ENCODE measurements at regions not wholly inside any gene's neighbourhood (a gene's known extent, or its start where the extent isn't known, plus 50 kb on each side); places are given as distances from the start of the nearest gene placed in this dataset.

DNA sequence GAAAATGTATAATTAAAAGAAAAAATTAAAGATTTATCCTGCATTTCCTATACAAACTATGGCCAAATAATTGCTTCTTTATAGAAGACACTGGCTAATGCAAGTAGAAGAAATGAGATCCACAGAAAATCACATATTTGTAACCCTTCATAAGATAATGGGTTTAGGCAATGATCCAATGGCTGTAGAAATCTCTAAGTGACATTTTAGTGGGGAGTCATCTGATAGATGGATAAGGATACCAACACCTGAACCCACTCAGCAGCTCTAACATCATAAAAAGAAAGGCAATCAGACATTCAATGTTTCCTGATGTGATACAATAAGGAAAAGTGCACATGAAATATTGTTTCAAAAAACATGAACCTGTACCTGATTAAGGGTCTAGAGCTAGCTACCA lies 297.5 kb downstream of the CXCL12 start:
- H3K4me3 ChIP-seq (ENCODE audit: low read length) = no peak overlapping the region
- DNase-seq (ENCODE audit: low read depth, low spot score) = no peak

DNA sequence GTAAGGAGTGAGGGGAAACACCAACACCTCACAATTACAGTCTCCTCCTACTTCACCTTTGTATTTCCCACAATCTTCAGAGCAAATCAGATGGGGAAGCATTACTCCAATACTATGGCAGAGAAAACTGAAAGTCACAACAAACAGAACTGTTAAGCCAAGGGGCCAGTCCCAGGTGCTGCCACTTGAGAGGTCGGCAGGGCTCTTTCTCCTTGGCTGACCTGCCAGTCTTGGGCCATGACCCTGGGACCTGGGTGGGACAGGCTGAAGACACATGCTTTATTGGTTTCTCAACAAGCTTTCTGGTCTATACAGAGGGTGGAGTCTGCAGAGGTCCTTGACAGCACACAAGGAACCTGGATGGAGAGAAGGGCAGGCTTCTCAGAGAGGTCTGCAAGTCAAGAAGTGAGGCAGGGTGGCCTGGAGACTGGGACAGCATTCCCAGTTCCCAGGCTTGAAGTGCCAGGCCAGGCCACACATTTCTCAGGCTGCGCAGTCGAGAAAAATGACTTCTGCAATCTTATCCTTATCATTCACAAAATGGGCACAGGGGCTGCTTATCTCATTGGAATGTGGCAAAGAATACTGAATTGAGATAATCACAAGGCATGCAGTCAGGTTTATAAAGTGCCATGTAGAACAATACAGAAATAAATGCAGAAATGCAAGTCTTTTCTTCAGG lies 301.0 kb downstream of the CXCL12 start:
- no peak for DNase-seq (ENCODE audit: low read depth, low spot score)
- no peak overlapping the region for H3K4me3 ChIP-seq (ENCODE audit: low read length)

DNA sequence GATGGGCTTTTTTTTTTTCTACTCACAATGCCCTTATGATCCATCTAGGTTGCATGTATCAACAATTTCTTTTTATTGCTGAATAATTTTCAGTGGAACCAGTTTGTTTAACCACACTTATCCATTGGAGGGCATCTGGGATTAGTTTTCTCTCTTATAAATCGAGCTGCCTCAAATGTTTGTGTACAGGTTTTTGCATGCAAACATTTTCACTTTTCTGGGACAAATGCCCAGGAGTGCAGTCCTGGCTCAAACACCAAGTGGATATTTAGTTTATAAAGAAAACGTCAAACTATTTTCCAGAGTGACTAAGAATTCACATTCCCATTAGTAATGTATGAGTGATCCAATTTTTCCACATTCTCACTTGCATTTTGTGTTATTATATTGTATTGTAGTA lies 313.4 kb downstream of the CXCL12 start:
- no peak for DNase-seq (ENCODE audit: low read depth, low spot score)
- H3K4me3 ChIP-seq (ENCODE audit: low read length) = no peak overlapping the region

DNA sequence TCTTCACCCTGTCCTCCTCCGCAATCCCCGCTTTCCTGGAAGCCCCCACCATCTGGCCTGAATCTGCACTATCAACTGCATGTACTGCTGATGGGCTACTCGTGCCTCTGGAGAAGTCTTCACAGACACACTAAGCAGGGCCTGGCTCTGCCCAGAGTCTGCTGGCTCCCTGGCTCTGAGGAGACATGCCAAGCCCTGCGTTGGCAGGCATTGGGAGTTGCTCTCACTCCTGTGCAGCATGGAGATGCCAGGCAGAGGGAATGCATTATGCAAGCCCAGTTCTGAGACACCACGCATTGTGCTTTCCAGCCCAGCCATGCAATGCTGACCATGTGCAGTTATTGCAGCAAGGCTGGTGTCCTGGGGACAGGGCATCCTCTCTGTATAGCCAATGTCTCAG lies 314.6 kb downstream of the CXCL12 start:
- H3K4me3 ChIP-seq (ENCODE audit: low read length) = no peak overlapping the region
- DNase-seq (ENCODE audit: low read depth, low spot score) = no peak

DNA sequence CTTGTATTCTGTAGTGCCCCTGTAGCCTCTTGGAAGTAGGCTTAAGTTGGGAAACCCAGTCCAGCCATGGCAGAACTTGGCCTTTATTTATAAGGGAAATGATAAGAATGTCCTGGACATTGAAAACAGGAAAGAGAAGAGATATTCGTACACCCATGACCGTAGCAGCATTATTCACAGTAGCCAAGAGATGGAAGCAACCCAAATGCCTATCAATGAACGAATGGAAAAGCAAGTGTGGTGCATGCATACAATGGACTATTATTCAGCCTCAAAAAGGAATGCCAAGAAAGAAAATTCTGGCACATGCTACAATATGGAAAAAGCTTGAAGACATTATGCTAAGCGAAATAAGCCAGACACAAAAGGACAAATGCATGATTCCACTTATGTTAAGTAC lies 315.3 kb downstream of the CXCL12 start:
- H3K4me3 ChIP-seq (ENCODE audit: low read length) = no peak overlapping the region
- no peak for DNase-seq (ENCODE audit: low read depth, low spot score)

DNA sequence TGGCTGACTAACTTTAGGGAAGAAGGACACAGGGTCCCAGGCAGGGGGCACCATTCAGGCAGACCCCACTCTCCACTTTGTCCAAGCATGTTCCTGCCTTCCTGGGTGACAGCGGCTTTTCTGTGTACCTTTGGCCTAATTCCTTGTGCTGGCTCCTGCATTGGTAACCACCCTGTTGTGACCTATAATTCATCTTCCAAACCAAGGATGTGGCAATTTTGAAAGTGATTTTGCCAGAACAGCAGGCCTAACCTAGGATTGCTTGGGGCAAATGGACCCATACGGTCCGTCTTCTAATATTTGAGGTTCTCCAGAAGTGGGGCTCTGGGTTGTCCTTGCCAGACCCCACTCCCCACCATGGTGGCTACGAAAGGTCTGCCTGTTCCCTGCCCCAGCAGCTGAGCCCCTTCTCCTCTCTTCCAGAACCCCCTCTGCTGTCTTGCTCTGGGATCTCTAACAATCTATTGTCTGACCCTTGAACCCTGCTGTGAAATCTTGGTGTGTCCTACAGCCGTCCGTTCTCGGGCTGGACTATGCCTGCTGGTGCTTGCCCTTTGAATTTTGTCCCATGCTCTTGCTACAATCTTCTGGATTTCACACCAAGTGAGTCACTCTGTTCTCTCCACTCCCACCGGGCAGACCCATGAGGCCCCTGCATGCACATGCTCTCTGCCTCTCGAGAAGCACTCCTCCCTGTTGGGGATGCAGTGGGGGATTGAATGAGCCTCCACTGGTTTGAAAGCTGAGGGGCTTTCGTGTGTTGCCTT lies 316.0 kb downstream of the CXCL12 start:
- no peak for DNase-seq (ENCODE audit: low read depth, low spot score)
- no peak overlapping the region for H3K4me3 ChIP-seq (ENCODE audit: low read length)

DNA sequence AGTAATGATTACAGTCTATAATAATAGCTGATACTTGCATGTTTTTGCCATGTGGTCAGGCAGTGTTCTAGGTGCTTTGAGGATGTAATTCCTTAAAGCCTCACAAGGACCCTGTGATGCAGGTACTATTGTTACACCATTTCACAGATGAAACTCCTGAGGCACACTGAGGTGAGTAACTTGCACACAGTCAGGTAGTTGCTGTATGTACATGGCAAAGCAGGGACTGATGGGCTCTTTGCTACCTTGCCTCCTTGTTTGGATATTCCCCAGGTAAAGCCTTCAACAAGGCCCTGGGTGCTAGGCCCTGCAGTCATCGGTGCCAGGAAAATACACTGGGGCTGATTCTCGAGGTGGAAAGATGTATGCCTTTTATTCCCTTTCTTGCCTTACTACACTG lies 317.5 kb downstream of the CXCL12 start:
- no peak for DNase-seq (ENCODE audit: low read depth, low spot score)
- H3K4me3 ChIP-seq (ENCODE audit: low read length) = no peak overlapping the region

DNA sequence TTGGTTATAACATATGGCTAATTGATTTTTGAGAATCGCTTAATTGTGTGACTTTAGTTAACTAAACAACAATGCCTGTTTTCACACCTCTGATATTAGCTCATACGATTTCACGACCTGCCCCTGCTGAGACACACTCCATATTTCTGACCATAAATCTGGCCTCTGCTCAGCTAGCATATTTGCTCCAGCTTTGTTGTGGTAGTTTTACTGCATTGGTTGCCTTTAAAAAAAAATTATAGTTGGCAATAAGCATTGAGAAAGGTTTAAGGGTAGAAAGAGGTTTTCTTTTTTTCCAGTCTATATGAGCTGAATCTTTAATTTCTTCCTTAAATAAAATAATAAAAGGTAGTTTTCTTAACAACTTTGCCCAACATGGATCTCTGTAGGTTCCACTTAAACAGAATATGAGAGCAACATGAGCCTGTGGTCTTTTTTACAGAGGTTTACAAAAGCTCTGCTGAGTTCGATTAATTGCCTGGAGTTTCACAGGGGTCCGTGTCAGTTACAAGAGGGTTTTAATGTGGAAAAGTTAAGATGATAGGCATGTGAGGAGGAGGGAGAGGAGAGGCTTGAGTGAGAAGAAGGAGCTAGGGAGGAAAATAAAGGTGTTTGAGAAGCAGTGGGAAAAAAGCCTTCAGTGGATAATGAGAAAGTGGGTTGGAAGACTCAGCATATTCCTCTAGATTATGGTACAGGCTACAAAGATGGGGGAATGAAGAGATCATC lies 318.2 kb downstream of the CXCL12 start:
- H3K4me3 ChIP-seq (ENCODE audit: low read length) = no peak overlapping the region
- DNase-seq (ENCODE audit: low read depth, low spot score) = no peak

DNA sequence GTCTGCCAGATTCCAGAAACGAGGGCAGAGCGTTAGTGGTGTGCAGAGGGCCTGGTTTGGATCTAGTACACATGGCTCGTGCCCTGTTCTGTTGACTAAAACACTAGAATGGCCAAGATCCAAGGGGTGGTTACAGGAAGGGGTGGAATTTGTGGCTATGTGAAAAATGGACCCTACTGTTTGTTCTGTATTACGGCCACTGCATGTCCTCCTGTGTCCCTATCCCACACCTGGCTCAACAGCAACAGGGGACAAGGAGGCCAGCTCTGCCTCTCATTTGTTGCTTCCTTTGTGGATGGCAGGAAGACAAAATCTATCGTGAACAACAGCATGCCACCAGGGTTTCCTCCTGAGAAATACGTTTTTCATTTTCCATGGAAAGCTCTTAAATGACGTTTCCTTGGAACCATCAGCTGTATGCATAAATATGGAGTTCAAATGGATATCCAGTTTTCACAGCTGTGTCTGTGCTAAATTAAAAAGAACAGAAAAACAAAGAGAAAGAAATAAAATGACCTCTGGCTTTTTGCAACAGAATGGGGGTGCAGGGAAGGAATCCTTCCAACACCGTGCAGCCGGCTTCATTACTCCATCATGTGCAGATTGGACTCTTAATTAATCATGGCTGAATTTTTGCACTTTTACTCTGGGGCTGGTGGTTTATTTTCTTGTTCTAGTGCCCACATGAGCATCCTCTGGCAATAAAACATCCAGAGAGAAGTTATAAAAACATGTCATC lies 318.9 kb downstream of the CXCL12 start:
- DNase-seq (ENCODE audit: low read depth, low spot score) = no peak
- no peak overlapping the region for H3K4me3 ChIP-seq (ENCODE audit: low read length)

DNA sequence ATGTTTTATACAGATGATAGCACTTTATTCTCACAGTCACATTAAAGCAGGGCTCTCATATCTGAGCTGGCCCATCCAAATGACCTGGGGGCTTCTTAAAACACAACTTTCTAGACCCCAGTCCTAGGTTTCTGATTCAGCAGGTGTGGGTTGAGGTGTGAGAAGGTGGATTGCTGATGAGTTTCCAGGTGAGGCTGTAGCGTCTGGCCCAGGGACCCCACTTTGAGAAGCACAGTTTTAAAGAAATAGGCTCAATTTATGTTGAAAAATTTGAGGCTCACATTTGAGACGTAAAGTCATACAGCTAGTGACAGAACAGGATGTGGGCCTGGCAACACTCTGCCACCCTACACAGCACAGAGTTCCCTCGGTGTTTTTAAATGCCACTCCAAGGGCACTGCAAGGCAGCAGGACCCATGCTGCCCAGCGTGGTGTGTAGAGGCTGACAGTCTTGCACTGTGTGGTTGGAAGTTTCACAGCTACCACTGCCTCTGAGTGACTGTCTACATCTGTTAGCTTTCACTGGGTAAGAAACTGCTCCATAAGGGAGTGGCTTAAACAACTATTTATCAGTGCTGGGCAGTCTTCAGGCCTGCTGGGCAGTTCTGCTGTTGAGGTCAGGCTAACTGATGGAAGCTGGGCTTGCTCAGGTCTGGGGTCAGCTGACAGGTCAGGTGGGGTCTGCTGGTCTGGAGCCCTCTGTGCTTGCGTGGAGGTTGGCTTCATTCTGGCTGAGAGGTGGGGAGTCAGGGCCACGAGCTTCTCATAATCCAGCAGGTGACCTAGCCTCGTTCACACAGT lies 319.7 kb downstream of the CXCL12 start:
- no peak for DNase-seq (ENCODE audit: low read depth, low spot score)
- H3K4me3 ChIP-seq (ENCODE audit: low read length) = no peak overlapping the region

DNA sequence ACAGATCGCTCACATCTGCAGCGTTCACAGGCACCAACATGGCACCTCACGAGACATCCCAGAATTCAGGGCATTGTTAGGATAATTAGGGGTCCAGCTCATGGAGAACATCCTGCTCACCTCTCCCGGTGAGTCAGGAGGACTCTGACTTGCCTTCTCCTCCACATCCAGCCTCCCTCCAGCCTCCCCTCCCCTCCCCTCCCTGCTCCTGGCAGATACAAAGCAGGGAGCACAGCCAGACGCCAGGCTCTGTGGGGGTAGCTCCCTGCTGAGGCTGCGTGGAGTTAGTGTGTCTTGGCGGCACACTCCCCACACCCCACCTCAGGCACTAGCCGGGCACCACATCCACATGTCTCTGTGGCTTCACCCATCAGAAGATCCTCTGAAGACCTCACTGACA lies 320.6 kb downstream of the CXCL12 start:
- DNase-seq (ENCODE audit: low read depth, low spot score) = no peak
- H3K4me3 ChIP-seq (ENCODE audit: low read length) = no peak overlapping the region

DNA sequence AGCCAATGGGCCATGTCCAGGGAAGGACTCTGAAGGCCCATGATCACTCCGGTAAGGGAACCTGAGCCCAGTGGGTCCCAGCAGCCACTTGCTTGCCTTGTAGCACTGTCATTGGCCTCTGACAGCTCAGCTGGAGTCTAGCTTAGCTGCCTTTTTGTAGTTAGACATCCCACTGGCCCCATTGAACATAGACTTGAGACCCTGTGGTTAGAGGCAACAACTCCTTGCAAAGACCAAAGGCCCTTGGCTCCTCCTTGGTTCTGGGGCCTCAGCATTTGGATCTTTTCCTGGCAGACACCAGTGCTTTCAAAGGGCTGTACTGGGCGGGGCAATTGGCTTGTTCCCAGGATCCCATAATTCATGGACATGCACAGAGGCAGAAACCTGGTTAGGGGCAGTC lies 321.2 kb downstream of the CXCL12 start:
- H3K4me3 ChIP-seq (ENCODE audit: low read length) = no peak overlapping the region
- DNase-seq (ENCODE audit: low read depth, low spot score) = no peak

DNA sequence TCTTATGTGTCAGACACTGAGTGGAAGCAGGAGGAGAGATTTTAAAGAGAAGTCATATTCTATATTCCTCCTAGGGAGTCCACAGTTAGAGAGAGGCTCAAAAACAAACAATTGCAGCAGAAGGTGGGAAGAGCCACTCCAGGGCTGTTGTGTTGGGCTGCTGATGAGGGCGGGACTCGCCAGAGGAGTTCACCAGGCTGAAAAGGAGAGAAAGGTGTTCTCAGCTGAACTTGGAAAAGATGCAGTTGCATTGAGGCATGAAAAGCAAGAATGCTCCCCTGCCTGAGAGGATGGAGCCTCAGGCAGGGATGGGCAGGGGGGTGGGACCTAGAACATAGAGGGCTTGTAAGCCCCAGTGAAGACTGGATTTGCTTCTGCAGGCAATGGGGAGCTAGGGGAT lies 324.2 kb downstream of the CXCL12 start:
- no peak overlapping the region for H3K4me3 ChIP-seq (ENCODE audit: low read length)
- no peak for DNase-seq (ENCODE audit: low read depth, low spot score)

DNA sequence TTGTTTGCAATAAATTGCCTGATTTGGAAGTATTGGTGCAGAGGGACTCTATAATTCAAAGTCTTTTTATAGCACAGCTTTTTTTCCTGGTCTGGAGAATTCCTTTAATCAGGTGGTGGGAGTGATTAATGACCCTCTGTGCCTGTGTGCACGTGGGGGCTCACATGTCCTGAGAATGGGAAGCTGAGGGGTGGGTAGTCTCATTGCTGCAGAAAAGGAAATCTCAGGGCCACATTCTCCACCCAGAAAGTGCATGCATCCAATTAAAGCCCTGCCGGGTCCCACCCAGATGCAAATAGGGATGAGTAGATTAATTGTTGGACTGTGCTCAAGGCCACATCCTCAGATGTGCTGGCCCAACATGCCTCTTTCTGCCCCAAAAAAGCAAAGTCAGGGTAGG lies 324.7 kb downstream of the CXCL12 start:
- H3K4me3 ChIP-seq (ENCODE audit: low read length) = no peak overlapping the region
- DNase-seq (ENCODE audit: low read depth, low spot score) = no peak

DNA sequence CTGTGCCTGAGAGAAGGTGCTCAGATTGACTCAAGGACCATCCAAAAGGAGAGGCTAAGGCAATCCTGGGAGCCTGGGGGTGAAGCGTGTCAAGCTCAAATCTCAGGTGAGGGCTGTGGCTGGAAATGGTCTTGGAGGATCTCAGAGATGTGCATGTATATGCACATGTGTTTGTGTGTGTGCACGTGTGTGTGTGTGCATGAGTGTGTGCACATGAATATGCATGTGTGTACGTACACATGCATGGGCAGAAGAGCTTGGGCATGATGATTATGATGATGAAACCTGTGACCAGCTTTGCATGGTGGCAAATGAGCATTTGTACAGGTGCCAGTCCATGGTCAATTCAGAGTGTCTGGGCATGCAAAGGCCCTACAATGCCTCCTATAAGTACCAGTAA lies 326.6 kb downstream of the CXCL12 start:
- no peak for DNase-seq (ENCODE audit: low read depth, low spot score)
- no peak overlapping the region for H3K4me3 ChIP-seq (ENCODE audit: low read length)

DNA sequence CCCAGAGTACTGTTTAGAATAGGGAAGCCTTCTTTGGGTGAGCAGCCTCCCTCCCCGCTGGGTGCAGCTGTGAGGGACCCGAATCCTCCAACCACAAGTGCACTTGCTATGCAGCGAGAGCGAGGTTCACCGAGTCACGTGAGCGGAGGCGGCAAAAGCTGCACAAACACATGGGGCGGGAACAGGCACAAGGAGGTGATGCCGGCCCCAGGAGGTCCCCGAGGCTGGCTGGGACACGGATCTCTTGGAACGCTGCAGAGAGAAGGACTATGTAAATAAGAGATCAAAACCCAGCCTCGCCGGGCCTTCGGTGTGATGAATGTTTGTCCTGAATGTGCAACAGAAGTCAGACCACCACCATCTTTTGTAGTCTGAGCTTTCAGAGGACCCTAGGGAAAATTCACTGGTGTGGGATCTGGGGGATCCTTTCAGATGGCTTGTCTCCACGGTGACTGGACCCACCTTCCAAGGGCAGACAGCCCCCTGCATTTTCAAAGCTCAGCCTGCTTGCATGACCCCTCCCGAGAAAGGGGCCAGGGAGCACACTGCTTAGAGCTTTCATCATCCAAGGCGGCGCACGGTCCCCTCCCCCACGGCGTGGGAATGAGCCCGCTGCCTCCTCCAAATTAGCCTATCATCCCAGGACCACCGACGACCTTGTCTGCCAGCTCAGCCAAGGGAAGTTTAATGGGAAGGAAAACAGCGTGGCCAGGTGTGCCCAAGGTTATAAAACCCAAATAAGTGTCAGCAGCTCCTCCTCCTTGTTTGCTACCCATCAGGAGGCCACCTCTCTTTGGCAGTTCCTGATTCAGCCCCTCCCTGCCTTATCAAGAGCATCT lies 327.7 kb downstream of the CXCL12 start:
- no peak for DNase-seq (ENCODE audit: low read depth, low spot score)
- H3K4me3 ChIP-seq (ENCODE audit: low read length) = no peak overlapping the region

DNA sequence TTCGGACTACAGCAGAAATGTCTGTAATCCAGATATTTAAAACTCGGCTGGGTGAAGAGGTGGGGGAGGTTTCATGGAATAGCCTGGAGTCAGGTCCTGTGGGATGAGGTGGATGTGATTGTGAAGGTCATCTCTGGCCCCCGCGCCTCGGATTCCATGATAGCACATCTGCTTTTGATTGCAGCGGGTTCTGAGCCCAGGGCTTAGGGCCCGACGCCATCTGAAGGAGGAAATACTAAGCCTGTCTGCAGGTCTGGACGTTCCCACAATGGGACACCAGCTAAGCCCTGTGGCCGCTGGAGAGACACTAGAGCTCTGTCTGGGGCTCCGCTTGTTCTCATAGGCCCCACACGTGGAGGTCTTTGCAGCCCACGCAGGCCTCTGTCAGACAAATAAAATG lies 328.7 kb downstream of the CXCL12 start:
- H3K4me3 ChIP-seq (ENCODE audit: low read length) = no peak overlapping the region
- DNase-seq (ENCODE audit: low read depth, low spot score) = no peak

DNA sequence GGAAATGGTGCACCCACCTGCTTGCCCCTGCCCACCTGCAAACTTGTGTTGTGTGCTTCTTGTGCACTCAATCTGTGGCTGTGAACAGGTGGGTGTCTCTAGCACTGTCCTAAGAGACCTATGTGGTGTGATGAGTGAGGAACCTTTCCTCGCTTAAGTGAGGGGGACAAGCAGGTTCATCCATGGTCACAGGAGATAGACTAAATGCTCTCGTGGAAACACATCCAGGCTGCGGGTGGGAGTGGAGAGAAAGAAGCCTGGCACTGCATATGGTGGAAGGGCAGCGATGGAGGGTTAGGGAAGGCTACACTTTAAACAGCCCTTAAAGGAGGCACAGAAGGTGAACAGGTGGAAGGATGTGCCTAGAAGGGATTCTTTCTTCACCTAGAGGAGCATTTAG lies 330.9 kb downstream of the CXCL12 start:
- H3K4me3 ChIP-seq (ENCODE audit: low read length) = no peak overlapping the region
- no peak for DNase-seq (ENCODE audit: low read depth, low spot score)
